PFSK-1 (cell line): ENCODE measurements at regions not wholly inside any gene's neighbourhood (a gene's known extent, or its start where the extent isn't known, plus 50 kb on each side); places are given as distances from the start of the nearest gene placed in this dataset.

Source experiments
- FOXP2 ChIP-seq: optimal IDR thresholded peaks from 2 replicates; pipeline ENCODE3; 2011; ENCODE audit warnings: borderline replicate concordance, control low read depth, inconsistent platforms; ENCODE audit not compliant: insufficient read depth; ENCODE audit errors: extremely low read length, extremely low read depth
- POLR2AphosphoS5 ChIP-seq: IDR thresholded peaks from 2 replicates; pipeline ENCODE4 v1.6.1; 2012; ENCODE audit warnings: low read depth, mild to moderate bottlenecking, control low read depth, low read length, moderate library complexity
- SIN3A ChIP-seq: IDR thresholded peaks from 2 replicates; pipeline ENCODE4 v1.6.1; 2012; ENCODE audit warnings: mild to moderate bottlenecking, low read length, moderate library complexity, borderline replicate concordance; ENCODE audit not compliant: insufficient read depth
- TAF1 ChIP-seq: IDR thresholded peaks from 2 replicates; pipeline ENCODE4 v1.6.1; 2012; ENCODE audit warnings: low read length, control low read depth, borderline replicate concordance; ENCODE audit not compliant: insufficient read depth
- TF ChIP-seq, protein P1 (sequence below), 2 experiments: IDR thresholded peaks; 2 replicates each; pipeline versions ENCODE4 v1.6.1 to v1.8.0; 2011 to 2012; ENCODE audit warnings: low read depth in 2 of 2, low read length in 2 of 2, control low read depth in 1 of 2, inconsistent platforms in 1 of 2, mild to moderate bottlenecking in 1 of 2, moderate library complexity in 1 of 2; ENCODE audit not compliant: insufficient read depth in 1 of 2

DNA sequence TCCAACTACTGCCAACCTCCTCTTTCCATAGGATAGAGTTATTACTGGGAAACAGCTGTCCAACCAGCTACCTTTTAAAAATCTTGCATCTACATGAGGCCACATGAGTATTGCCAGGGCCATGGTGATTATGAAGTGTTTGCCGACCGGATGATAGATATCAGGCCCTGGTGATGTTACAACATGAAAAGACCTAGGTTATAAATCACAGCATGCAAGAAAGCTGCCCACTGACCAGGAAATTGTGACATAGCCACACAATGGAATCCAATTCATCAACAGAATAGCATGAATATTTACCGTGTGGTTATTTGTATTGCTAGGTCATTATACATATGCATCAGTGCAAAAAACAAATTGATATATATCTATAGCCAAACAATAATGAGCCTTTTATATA is 517.0 kb downstream of the INHBA start:
- TF ChIP-seq TAF1 (no peak), POLR2AphosphoS5 (no peak), FOXP2 (no peak), SIN3A (no peak)
- TF ChIP-seq, protein P1, sequence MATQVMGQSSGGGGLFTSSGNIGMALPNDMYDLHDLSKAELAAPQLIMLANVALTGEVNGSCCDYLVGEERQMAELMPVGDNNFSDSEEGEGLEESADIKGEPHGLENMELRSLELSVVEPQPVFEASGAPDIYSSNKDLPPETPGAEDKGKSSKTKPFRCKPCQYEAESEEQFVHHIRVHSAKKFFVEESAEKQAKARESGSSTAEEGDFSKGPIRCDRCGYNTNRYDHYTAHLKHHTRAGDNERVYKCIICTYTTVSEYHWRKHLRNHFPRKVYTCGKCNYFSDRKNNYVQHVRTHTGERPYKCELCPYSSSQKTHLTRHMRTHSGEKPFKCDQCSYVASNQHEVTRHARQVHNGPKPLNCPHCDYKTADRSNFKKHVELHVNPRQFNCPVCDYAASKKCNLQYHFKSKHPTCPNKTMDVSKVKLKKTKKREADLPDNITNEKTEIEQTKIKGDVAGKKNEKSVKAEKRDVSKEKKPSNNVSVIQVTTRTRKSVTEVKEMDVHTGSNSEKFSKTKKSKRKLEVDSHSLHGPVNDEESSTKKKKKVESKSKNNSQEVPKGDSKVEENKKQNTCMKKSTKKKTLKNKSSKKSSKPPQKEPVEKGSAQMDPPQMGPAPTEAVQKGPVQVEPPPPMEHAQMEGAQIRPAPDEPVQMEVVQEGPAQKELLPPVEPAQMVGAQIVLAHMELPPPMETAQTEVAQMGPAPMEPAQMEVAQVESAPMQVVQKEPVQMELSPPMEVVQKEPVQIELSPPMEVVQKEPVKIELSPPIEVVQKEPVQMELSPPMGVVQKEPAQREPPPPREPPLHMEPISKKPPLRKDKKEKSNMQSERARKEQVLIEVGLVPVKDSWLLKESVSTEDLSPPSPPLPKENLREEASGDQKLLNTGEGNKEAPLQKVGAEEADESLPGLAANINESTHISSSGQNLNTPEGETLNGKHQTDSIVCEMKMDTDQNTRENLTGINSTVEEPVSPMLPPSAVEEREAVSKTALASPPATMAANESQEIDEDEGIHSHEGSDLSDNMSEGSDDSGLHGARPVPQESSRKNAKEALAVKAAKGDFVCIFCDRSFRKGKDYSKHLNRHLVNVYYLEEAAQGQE (IDR thresholded peaks at IDR 0.05; ENCODE audit: insufficient read depth in 1 of 2, low read depth in 2 of 2, low read length in 2 of 2) = no peak

DNA sequence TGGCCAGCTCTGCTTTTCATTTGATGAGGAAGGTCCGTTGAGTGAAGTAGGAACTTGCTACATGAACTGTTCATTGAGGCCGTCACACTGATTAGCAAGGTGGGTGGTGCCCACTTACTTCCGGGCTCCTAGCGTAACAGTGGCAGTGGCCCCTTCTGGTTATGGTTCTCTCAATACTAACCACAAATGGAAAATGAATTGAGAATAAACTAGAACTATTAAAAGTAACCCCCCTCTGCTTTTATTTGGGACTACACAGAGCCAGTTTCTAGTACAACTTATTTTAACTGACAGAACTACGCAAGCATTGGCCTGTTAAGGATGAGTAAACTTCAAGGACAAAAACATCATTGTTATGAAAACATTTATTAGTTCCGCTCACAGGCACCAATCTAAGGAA is 519.1 kb downstream of the INHBA start:
- TF ChIP-seq FOXP2 (no peak), POLR2AphosphoS5 (no peak), TAF1 (no peak), SIN3A (no peak)
- TF ChIP-seq, protein P1 (IDR thresholded peaks at IDR 0.05; ENCODE audit: insufficient read depth in 1 of 2, low read depth in 2 of 2, low read length in 2 of 2) = no peak

DNA sequence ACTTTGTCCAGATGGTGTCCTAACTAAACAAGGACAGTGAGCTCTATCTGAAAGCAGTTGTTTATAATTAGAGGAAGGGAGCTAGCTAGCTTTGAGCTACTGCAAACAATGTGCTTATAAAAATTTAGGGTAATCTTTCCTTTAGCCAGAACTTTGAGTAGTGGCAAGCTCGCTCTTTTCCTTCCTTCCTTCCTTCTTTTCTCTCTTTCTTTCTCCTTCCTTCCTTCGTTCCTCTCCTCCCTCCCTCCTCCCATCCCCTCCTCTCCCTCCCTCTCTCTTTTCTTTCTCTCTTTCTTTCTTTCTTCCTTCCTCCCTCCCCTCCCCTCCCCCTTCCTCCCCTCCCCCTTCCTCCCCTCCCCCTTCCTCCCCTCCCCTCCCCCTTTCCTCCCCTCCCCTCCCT is 520.1 kb downstream of the INHBA start:
- TF ChIP-seq, protein P1 (IDR thresholded peaks at IDR 0.05; ENCODE audit: insufficient read depth in 1 of 2, low read depth in 2 of 2, low read length in 2 of 2) = no peak
- TF ChIP-seq SIN3A (no peak), POLR2AphosphoS5 (no peak), TAF1 (no peak), FOXP2 (no peak)

DNA sequence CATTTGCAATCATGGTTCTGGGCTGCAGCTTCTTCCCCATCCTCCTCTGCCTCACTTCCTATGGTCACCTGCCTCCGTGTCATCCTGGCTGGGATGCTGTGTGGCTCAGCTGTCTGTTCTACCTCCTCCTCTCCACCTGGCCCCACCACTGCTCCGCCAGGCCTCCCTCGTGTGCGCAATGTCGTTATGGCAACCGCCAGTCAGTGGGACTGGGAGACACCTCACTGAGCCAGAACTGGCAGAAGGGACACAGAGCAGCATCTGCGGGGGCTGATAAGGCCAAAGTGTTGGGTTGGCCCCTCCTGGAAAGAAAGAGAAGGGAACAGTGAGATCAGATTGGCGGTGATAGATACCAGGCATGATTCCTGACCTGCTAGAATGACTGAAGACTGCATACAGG is 527.5 kb downstream of the INHBA start:
- no peak for TF ChIP-seq SIN3A
- no peak for TF ChIP-seq POLR2AphosphoS5
- TF ChIP-seq, protein P1 (IDR thresholded peaks at IDR 0.05; ENCODE audit: insufficient read depth in 1 of 2, low read depth in 2 of 2, low read length in 2 of 2) = no peak
- TF ChIP-seq FOXP2 = no peak
- no peak for TF ChIP-seq TAF1

DNA sequence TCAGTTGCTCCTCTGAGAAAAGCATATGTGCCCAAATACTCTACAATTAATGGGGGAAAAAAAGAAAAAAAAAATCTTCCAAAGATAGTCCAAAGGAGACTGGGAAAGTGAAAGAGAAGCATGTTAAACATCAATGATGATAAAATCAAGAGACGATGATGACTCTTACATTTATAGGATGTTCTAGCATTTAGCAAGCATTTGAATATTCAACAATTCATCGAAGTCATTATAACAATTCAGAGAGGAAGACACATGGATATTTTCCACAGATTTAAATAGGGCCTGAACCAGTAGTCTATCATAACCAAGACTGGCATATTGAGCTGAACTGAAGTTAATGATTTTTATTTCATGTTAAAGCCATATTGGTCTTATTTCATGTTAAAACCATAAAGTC is 528.4 kb downstream of the INHBA start:
- TF ChIP-seq FOXP2 = no peak
- no peak for TF ChIP-seq TAF1
- no peak for TF ChIP-seq SIN3A
- TF ChIP-seq, protein P1 (IDR thresholded peaks at IDR 0.05; ENCODE audit: insufficient read depth in 1 of 2, low read depth in 2 of 2, low read length in 2 of 2) = no peak
